DOHH2 (cell line): ENCODE measurements at regions not wholly inside any gene's neighbourhood (a gene's known extent, or its start where the extent isn't known, plus 50 kb on each side); places are given as distances from the start of the nearest gene placed in this dataset.

Experiments
- H3F3A ChIP-seq: fragments of 200-600 bp; sonication (generic), shearing (Covaris generic); 2 replicates; pipeline ENCODE4 v1.6.0; 2016; ENCODE audit warnings: antibody characterized with exemption, mild to moderate bottlenecking; ENCODE audit not compliant: control insufficient read depth, insufficient read depth
- H3K27ac ChIP-seq: fragments of 200-600 bp; sonication (generic); 2 replicates; pipeline ENCODE4 v1.5.1; 2014; ENCODE audit warnings: low read depth, mild to moderate bottlenecking, low read length, moderate library complexity
- H3K27me3 ChIP-seq: fragments of 200-600 bp; sonication (generic); 2 replicates; pipeline ENCODE4 v1.6.1; 2014; ENCODE audit warnings: mild to moderate bottlenecking, low read length, mixed read lengths; ENCODE audit not compliant: control insufficient read depth
- H3K36me3 ChIP-seq: fragments of 200-600 bp; sonication (generic); 2 replicates; pipeline ENCODE4 v1.6.1; 2014; ENCODE audit warnings: mild to moderate bottlenecking, low read length, moderate library complexity, mixed read lengths; ENCODE audit not compliant: control insufficient read depth
- H3K4me1 ChIP-seq: fragments of 200-600 bp; sonication (generic); 2 replicates; pipeline ENCODE4 v1.6.1; 2014; ENCODE audit warnings: mild to moderate bottlenecking, low read length, mixed read lengths; ENCODE audit not compliant: control insufficient read depth
- H3K4me2 ChIP-seq: fragments of 200-600 bp; sonication (generic); 2 replicates; pipeline ENCODE4 v1.6.0; 2014; ENCODE audit warnings: mild to moderate bottlenecking, low read length, moderate library complexity
- H3K4me3 ChIP-seq: fragments of 200-600 bp; sonication (generic); 2 replicates; pipeline ENCODE4 v1.5.1; 2014; ENCODE audit warnings: mild to moderate bottlenecking, low read length, mixed read lengths
- H3K79me2 ChIP-seq: fragments of 200-600 bp; sonication (generic); 2 replicates; pipeline ENCODE4 v1.6.1; 2014; ENCODE audit warnings: mild to moderate bottlenecking, low read length, mixed read lengths; ENCODE audit not compliant: control insufficient read depth
- H3K9me2 ChIP-seq: fragments of 200-600 bp; sonication (generic); replicated peaks from 2 replicates; pipeline ENCODE4 v1.6.1; 2014; ENCODE audit warnings: mild to moderate bottlenecking, low read length, mixed read lengths; ENCODE audit not compliant: control insufficient read depth
- H3K9me3 ChIP-seq: fragments of 200-600 bp; sonication (generic); 2 replicates; pipeline ENCODE4 v1.6.1; 2014; ENCODE audit warnings: antibody characterized with exemption, low read length, mixed read lengths; ENCODE audit not compliant: control insufficient read depth, insufficient read depth
- H4K20me1 ChIP-seq: fragments of 200-600 bp; sonication (generic); 2 replicates; pipeline ENCODE4 v1.6.0; 2014; ENCODE audit warnings: low read depth, mild to moderate bottlenecking, antibody characterized with exemption, low read length, moderate library complexity; ENCODE audit not compliant: control insufficient read depth, insufficient read depth
- EZH2phosphoT487 ChIP-seq: fragments of 200-600 bp; sonication (generic); IDR thresholded peaks from 2 replicates; pipeline ENCODE4 v1.6.1; 2017; ENCODE audit warnings: borderline replicate concordance, mild to moderate bottlenecking, antibody characterized with exemption, low read length, moderate library complexity, mixed read lengths
- TF ChIP-seq, protein P1 (sequence below): fragments of 200-600 bp; sonication (generic); IDR thresholded peaks from one replicate; pipeline ENCODE4 v1.5.1; 2014; ENCODE audit warnings: antibody characterized with exemption, mild to moderate bottlenecking, low read depth, low read length; ENCODE audit not compliant: poor library complexity, severe bottlenecking

DNA sequence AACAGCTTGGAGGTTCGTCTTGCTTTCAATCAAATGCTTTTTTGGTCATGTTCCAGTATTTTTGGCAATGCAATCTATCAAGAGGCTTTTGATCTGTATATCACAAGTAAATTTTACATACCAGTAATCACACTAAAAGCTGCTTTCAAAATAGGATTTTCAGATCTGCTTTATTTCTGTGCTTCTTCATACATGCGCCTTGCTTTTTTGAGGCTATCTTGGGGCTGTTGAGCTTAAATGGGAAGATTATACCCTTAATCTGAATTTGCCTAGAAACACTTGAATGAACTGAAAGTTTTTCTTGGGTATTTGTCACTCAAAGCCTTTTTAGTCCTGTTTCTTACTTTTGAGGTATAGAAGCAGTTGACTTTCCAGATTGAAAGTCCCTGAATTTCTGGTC, 62.1 kb upstream of the DCBLD2 start:
- H3F3A ChIP-seq, result no peaks in the 10 kb centered on the region
- no peaks in the 10 kb centered on the region for H3K36me3 ChIP-seq
- H3K9me2 ChIP-seq, result no peaks in the 10 kb centered on the region
- no peaks in the 10 kb centered on the region for H4K20me1 ChIP-seq
- TF ChIP-seq EZH2phosphoT487, result no peak
- TF ChIP-seq, protein P1, sequence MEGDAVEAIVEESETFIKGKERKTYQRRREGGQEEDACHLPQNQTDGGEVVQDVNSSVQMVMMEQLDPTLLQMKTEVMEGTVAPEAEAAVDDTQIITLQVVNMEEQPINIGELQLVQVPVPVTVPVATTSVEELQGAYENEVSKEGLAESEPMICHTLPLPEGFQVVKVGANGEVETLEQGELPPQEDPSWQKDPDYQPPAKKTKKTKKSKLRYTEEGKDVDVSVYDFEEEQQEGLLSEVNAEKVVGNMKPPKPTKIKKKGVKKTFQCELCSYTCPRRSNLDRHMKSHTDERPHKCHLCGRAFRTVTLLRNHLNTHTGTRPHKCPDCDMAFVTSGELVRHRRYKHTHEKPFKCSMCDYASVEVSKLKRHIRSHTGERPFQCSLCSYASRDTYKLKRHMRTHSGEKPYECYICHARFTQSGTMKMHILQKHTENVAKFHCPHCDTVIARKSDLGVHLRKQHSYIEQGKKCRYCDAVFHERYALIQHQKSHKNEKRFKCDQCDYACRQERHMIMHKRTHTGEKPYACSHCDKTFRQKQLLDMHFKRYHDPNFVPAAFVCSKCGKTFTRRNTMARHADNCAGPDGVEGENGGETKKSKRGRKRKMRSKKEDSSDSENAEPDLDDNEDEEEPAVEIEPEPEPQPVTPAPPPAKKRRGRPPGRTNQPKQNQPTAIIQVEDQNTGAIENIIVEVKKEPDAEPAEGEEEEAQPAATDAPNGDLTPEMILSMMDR, result no peak
- no peaks in the 10 kb centered on the region for H3K27me3 ChIP-seq
- H3K4me1 ChIP-seq, result no peaks in the 10 kb centered on the region
- H3K4me3 ChIP-seq, result no peak overlapping the region
- no peak overlapping the region for H3K4me2 ChIP-seq
- H3K79me2 ChIP-seq, result no peaks in the 10 kb centered on the region
- no peaks in the 10 kb centered on the region for H3K9me3 ChIP-seq
- H3K27ac ChIP-seq, result no peak overlapping the region

DNA sequence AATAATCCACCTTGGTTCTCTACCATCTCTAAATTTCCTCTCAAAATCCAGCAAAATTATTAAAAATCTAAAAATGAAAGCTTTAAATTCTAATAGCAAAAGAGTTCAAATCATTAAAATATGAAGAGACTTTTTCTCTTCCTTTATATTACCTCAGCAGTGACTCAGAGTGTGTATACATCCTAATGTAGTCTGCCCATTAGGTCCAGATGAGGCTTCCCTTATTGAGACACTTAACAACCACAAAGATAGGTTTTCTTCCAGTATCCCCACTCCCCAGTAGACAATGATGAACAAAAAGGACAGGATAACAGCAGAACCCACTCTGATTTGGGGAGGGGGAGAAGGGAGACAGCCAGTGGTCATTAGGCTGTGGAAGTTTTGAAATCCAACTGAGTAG, 61.5 kb upstream of the DCBLD2 start:
- Histone ChIP-seq H3K27ac (no peak overlapping the region), H3K79me2 (no peaks in the 10 kb centered on the region), H3K4me3 (no peak overlapping the region), H3K4me2 (no peak overlapping the region), H4K20me1 (no peaks in the 10 kb centered on the region), H3K27me3 (no peaks in the 10 kb centered on the region), H3K9me3 (no peaks in the 10 kb centered on the region), H3K9me2 (no peaks in the 10 kb centered on the region), H3K36me3 (no peaks in the 10 kb centered on the region), H3F3A (no peaks in the 10 kb centered on the region), H3K4me1 (no peaks in the 10 kb centered on the region)
- no peak for TF ChIP-seq EZH2phosphoT487
- TF ChIP-seq, protein P1, result no peak

DNA sequence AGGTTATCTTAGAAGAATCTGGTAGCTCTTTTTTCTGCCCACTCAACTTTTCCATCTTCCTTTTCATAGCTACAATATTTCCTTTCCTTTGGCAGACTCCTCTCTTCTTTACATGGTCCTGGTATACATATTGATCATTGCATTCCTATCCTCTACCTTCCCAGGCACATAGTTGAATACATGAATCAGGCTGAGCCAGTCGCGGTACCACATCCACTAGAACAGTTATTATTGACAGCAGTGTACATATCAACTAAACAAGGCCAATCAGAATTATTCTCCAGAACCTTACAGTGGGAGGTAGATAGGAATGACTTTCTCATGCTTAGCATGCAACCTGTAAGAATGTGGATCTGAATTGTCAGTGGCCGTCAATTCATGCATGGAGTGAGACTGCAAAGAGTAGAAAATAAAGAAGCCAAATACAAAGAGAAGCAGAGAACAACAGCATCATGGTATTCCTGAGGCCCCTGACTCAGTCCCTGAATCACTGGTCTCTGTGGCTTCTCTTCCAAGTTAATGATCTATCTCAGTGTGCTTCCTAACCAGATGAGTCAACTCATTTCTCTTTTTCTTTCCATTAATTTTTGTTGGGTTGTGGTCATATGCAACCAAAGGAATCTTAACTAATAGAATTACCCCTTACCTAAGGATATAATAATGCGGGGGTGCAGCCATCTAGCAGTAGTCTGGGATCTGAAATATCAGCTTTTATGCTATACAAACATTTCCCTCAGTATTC, 60.9 kb upstream of the DCBLD2 start:
- H3K27ac ChIP-seq, result no peak overlapping the region
- H3K4me3 ChIP-seq, result no peak overlapping the region
- H3K27me3 ChIP-seq, result no peaks in the 10 kb centered on the region
- no peak overlapping the region for H3K4me2 ChIP-seq
- no peaks in the 10 kb centered on the region for H3K36me3 ChIP-seq
- no peaks in the 10 kb centered on the region for H4K20me1 ChIP-seq
- no peaks in the 10 kb centered on the region for H3K9me2 ChIP-seq
- no peaks in the 10 kb centered on the region for H3F3A ChIP-seq
- TF ChIP-seq, protein P1, result no peak
- TF ChIP-seq EZH2phosphoT487, result no peak
- no peaks in the 10 kb centered on the region for H3K4me1 ChIP-seq
- H3K79me2 ChIP-seq, result no peaks in the 10 kb centered on the region
- H3K9me3 ChIP-seq, result no peaks in the 10 kb centered on the region
